HEK293T (cell line): ENCODE measurements at regions not wholly inside any gene's neighbourhood (a gene's known extent, or its start where the extent isn't known, plus 50 kb on each side); places are given as distances from the start of the nearest gene placed in this dataset.
"Not testable (repeated sequence)": the region's sequence is repeated elsewhere in the genome, so short reads cannot be mapped to it uniquely, and the experiment has no call there.

Experiments
- CTCF ChIA-PET: fragments of 350-600 bp; formaldehyde crosslinking; extraction: SDS; loops from one replicate; lab custom pipeline; 2021; ENCODE audit warnings: antibody characterized with exemption, inconsistent platforms; lab: Yijun Ruan, JAX
- POLR2A ChIA-PET: fragments of 350-600 bp; formaldehyde crosslinking; extraction: SDS; loops from one replicate; lab custom pipeline; 2020; ENCODE audit warnings: antibody characterized with exemption, inconsistent platforms; lab: Yijun Ruan, JAX
- DNase-seq: peaks from one replicate; pipeline ENCODE4 v3.0.0; 2012; ENCODE audit warnings: mixed read lengths; ENCODE audit errors: extremely low spot score
- ARNT ChIP-seq: fragments of 450-650 bp; IDR thresholded peaks from 2 replicates; pipeline ENCODE4 v1.6.1; 2017; ENCODE audit warnings: mild to moderate bottlenecking
- BHLHE40 ChIP-seq: fragments of 450-650 bp; IDR thresholded peaks from 2 replicates; pipeline ENCODE4 v1.6.1; 2016; ENCODE audit warnings: mild to moderate bottlenecking, moderate library complexity, borderline replicate concordance
- CTBP1 ChIP-seq: fragments of 450-650 bp; IDR thresholded peaks from 2 replicates; pipeline ENCODE4 v1.6.1; 2016; ENCODE audit warnings: borderline replicate concordance
- ELF4 ChIP-seq: fragments of 450-650 bp; IDR thresholded peaks from 2 replicates; pipeline ENCODE4 v1.6.1; 2017; ENCODE audit warnings: antibody characterized with exemption
- FOXA1 ChIP-seq: fragments of 450-650 bp; IDR thresholded peaks from 2 replicates; pipeline ENCODE4 v1.6.1; 2016; ENCODE audit warnings: mild to moderate bottlenecking
- FOXK2 ChIP-seq: fragments of 450-650 bp; IDR thresholded peaks from 2 replicates; pipeline ENCODE4 v1.6.1; 2016; ENCODE audit warnings: mild to moderate bottlenecking
- FOXM1 ChIP-seq: fragments of 450-650 bp; IDR thresholded peaks from 2 replicates; pipeline ENCODE4 v1.6.1; 2017; ENCODE audit warnings: mild to moderate bottlenecking, borderline replicate concordance
- HDGF ChIP-seq: fragments of 450-650 bp; IDR thresholded peaks from 2 replicates; pipeline ENCODE4 v1.6.1; 2017; ENCODE audit warnings: antibody characterized with exemption, borderline replicate concordance
- L3MBTL2 ChIP-seq: fragments of 450-650 bp; conservative IDR thresholded peaks from 2 replicates; pipeline ENCODE4 v1.6.1; 2016; ENCODE audit warnings: mild to moderate bottlenecking
- LEF1 ChIP-seq: fragments of 450-650 bp; IDR thresholded peaks from 2 replicates; pipeline ENCODE4 v1.6.1; 2017; ENCODE audit warnings: mild to moderate bottlenecking, borderline replicate concordance
- NFRKB ChIP-seq: fragments of 450-650 bp; IDR thresholded peaks from 2 replicates; pipeline ENCODE4 v1.6.1; 2016; ENCODE audit warnings: mild to moderate bottlenecking, moderate library complexity
- PKNOX1 ChIP-seq: fragments of 450-650 bp; IDR thresholded peaks from 2 replicates; pipeline ENCODE4 v1.6.1; 2016
- SP1 ChIP-seq: fragments of 450-650 bp; IDR thresholded peaks from 2 replicates; pipeline ENCODE4 v1.6.1; 2017
- SUZ12 ChIP-seq: fragments of 450-650 bp; IDR thresholded peaks from 2 replicates; pipeline ENCODE4 v1.6.1; 2016; ENCODE audit warnings: mild to moderate bottlenecking
- TARDBP ChIP-seq: fragments of 450-650 bp; IDR thresholded peaks from 2 replicates; pipeline ENCODE4 v1.6.1; 2016
- ZNF384 ChIP-seq: fragments of 450-650 bp; IDR thresholded peaks from 2 replicates; pipeline ENCODE4 v1.6.1; 2016

GRCh38 chr1:192901500-192901899, 92.7 kb downstream of the RGS2 start:
- POLR2A ChIA-PET: no interaction called here
- CTCF ChIA-PET: no interaction called here
- TF ChIP-seq FOXK2: no peak
- TF ChIP-seq ZNF384: no peak
- TF ChIP-seq L3MBTL2: no peak
- TF ChIP-seq FOXA1: no peak
- TF ChIP-seq ELF4: no peak
- TF ChIP-seq FOXM1: no peak
- TF ChIP-seq PKNOX1: no peak
- TF ChIP-seq TARDBP: no peak
- no peak for TF ChIP-seq CTBP1
- no peak for TF ChIP-seq LEF1
- no peak for TF ChIP-seq ARNT
- no peak for TF ChIP-seq HDGF
- no peak for DNase-seq

DNA sequence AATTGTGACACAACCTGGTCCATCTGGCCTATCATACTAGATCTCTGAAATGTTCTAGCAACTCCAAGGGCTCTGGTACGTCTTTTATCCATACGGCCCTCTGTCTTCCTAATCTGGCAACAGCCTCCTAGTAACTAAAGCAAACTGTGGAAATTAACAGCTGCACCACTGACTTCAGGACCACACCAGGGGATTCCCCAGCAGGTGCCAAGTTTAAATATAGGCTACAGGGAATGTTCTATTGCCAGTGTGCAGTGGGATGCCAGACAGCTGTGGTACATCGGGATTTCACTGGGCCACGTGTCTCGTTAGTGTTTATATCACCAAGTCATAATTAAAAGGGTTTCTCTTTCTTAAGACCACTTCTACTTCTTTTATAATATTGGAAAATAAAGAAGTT, 94.3 kb downstream of the RGS2 start:
- no peak for DNase-seq
- ChIA-PET CTCF (interaction anchor here (0.9 kb wide), 1 partner anchor 9 kb away, joined by 3 read pairs; no protein-coding TSS in a partner anchor), POLR2A (no interaction called here)
- TF ChIP-seq FOXM1 (no peak), TARDBP (no peak), CTBP1 (no peak), PKNOX1 (no peak)

GRCh38 chr1:192904438-192904895, 95.6 kb downstream of the RGS2 start:
- DNase-seq: no peak
- TF ChIP-seq SUZ12 (no peak), LEF1 (no peak), PKNOX1 (no peak), TARDBP (no peak), FOXK2 (no peak), CTBP1 (no peak), FOXM1 (no peak), HDGF (no peak), SP1 (no peak), BHLHE40 (no peak), ARNT (no peak), NFRKB (no peak)
- POLR2A ChIA-PET: no interaction called here
- CTCF ChIA-PET: no interaction called here

DNA sequence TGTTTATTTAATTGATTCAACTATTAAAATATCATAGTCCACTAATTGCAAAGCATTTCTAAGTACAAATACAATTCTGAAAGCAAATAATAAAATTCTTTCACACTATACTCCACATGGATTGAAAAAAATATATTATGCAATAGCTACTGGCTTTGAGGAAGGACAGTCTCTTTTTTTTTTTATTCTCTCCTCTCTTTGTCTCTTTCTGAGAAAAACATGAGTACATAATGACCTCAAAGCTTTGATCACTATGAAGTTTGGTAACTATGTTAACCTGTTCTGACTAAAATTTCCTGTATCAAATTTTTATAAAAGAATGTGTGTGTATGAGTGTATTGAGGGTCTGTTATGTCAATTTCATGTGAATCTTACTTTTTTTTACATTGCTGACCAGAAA, 96.2 kb downstream of the RGS2 start:
- CTCF ChIA-PET: no interaction called here

DNA sequence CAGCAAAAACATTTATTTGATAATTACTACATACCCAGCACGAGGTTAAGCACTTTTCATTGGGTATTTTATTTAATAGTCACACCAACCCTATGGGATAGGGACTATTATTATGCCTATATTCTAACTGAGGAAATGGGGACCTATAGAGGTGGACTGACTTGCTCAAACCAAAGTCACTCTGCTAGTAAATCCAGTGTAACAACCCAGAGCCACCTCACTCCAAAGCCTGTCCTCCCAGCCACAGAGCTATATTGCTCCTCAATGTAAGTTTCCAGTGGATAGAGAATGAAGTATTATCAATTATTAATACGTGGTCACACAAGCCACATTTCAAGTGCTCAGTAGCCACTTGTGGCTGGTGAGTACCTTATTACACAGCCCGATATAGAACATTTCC, 97.5 kb downstream of the RGS2 start:
- ChIA-PET CTCF (no interaction called here), POLR2A (no interaction called here)
- TF ChIP-seq NFRKB (no peak), BHLHE40 (no peak), FOXM1 (no peak), TARDBP (no peak), CTBP1 (no peak), ARNT (no peak)
- no peak for DNase-seq

More for the DNA sequence above, 96.2 kb downstream of the RGS2 start:
- POLR2A ChIA-PET: no interaction called here
- TF ChIP-seq ZNF384 (no peak), ELF4 (no peak), BHLHE40 (no peak), CTBP1 (no peak), PKNOX1 (no peak), SUZ12 (no peak), NFRKB (no peak), L3MBTL2 (no peak), FOXM1 (no peak), TARDBP (no peak), ARNT (no peak), FOXK2 (no peak), LEF1 (no peak)
- no peak for DNase-seq

DNA sequence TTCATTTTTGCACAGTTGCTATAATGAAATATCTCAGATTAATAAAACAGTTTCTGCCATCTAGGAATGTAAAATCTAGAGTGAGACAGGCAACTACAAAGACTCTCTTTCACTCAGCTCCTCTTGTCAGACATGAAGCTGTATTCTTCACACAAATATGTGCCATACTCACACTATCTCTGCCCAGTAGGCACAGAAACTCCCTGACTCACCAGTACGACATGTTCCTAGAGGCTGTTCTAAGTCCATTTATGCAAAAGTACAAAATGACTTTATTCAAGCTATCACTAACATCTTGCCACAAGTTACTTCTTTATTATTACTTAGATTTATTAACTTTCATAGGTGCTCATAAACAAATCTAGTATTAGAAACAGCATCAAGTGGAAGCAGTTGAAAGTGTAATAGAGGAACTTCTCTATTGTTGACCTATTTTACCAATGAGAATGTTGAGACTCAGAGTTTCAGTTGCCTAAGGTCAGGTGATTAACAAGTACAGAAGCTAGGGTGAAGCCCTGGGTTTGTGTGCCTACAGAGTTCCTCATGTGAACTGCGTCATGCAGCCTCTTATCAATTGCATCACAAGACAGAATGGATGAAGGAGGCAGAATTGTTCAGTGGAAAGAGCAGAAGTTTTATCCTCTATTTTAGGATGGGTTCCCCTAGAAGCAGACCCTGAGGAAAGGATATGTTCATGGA, 98.9 kb downstream of the RGS2 start:
- ChIA-PET POLR2A (no interaction called here), CTCF (no interaction called here)
- DNase-seq: no peak
- TF ChIP-seq SUZ12 (no peak), FOXA1 (no peak), FOXK2 (no peak), PKNOX1 (no peak), L3MBTL2 (no peak), LEF1 (no peak), ARNT (no peak), SP1 (no peak), ELF4 (no peak), NFRKB (no peak), FOXM1 (no peak)

- CTCF ChIA-PET, DNase-seq, POLR2A ChIA-PET: not testable (repeated sequence)
Observed at GRCh38 chr1:192911896-192912656, 103.2 kb downstream of the RGS2 start.
